ENCODE measurements at regions not wholly inside any gene's neighbourhood (a gene's known extent, or its start where the extent isn't known, plus 50 kb on each side); places are given as distances from the start of the nearest gene placed in this dataset.

GRCh38 chr4:30989508-30989907 lies 269.3 kb downstream of the PCDH7 start:
- TF ChIP-seq YY1 (IDR thresholded peaks at IDR 0.05; ENCODE audit: insufficient read depth, insufficient read length) (no peak), ZNF274 (IDR thresholded peaks at IDR 0.05; ENCODE audit: low read depth, low read length) (no peak)

Data from NT2/D1 (cell line).